Muscle of leg (tissue), 3 donors: ENCODE measurements at regions not wholly inside any gene's neighbourhood (a gene's known extent, or its start where the extent isn't known, plus 50 kb on each side); places are given as distances from the start of the nearest gene placed in this dataset.
"Not testable (repeated sequence)": the region's sequence is repeated elsewhere in the genome, so short reads cannot be mapped to it uniquely, and the experiment has no call there.

ENCODE experiments used
- DNase-seq: peaks from one replicate; pipeline ENCODE4 v3.0.0; 2013
- H3K27ac ChIP-seq: one replicate; pipeline ENCODE4 v1.5.1; 2013; ENCODE audit warnings: mild to moderate bottlenecking, low read length, control low read depth
- H3K27me3 ChIP-seq: one replicate; pipeline ENCODE4 v1.6.1; 2013; ENCODE audit warnings: low read length; ENCODE audit not compliant: control insufficient read depth, insufficient read depth
- H3K36me3 ChIP-seq: one replicate; pipeline ENCODE4 v1.6.1; 2013; ENCODE audit warnings: low read length; ENCODE audit not compliant: control insufficient read depth, insufficient read depth
- H3K4me1 ChIP-seq: one replicate; pipeline ENCODE4 v1.6.1; 2013; ENCODE audit warnings: low read length; ENCODE audit not compliant: control insufficient read depth, insufficient read depth
- H3K4me3 ChIP-seq: one replicate; pipeline ENCODE4 v1.5.1; 2013; ENCODE audit warnings: low read length, control low read depth
- H3K9me3 ChIP-seq: replicated peaks from 2 replicates; pipeline ENCODE4 v1.6.1; 2013; ENCODE audit warnings: low read depth, low read length; ENCODE audit not compliant: control insufficient read depth
- WGBS: methylation state at CpG from one replicate; pipeline ENCODE4 v1.1.5; 2013; ENCODE audit warnings: missing lambda C conversion rate; ENCODE audit not compliant: insufficient coverage; 5-methylcytosine and 5-hydroxymethylcytosine counted together

- peak; percentile 2 for DNase-seq
- Histone ChIP-seq H3K27ac (no peak overlapping the region), H3K36me3 (no peaks in the 10 kb centered on the region), H3K4me1 (no peaks in the 10 kb centered on the region), H3K9me3 (no peaks in the 10 kb centered on the region), H3K27me3 (no peaks in the 10 kb centered on the region), H3K4me3 (no peak overlapping the region)
- WGBS: no CpG with 5 or more reads among the region's 6 CpGs
Measured at GRCh38 chr21:23861911-23862504, 1745.3 kb downstream of the MRPL39 start.

- H3K4me1 ChIP-seq: no peaks in the 10 kb centered on the region
- no peaks in the 10 kb centered on the region for H3K36me3 ChIP-seq
- H3K27ac ChIP-seq: no peak overlapping the region
- no peak overlapping the region for H3K4me3 ChIP-seq
- DNase-seq: no peak
- 80% methylated on average over 1 of the region's 2 CpGs for WGBS
- no peaks in the 10 kb centered on the region for H3K27me3 ChIP-seq
- no peaks in the 10 kb centered on the region for H3K9me3 ChIP-seq
Measured at GRCh38 chr21:23858878-23859277, 1748.4 kb downstream of the MRPL39 start.

GRCh38 chr21:23853796-23854379 lies 1753.4 kb downstream of the MRPL39 start:
- 38% methylated on average over 1 of the region's 1 CpG for WGBS
- Histone ChIP-seq H3K4me1 (no peaks in the 10 kb centered on the region), H3K9me3 (no peaks in the 10 kb centered on the region), H3K36me3 (no peaks in the 10 kb centered on the region), H3K27ac (no peak overlapping the region), H3K27me3 (no peaks in the 10 kb centered on the region), H3K4me3 (no peak overlapping the region)
- DNase-seq: peak; percentile 60

- Histone ChIP-seq H3K36me3 (no peaks in the 10 kb centered on the region), H3K9me3 (peaks cover 6% of the 10 kb centered on the region), H3K27ac (no peak overlapping the region), H3K4me1 (no peaks in the 10 kb centered on the region), H3K4me3 (no peak overlapping the region), H3K27me3 (no peaks in the 10 kb centered on the region)
- no CpG with 5 or more reads among the region's 3 CpGs for WGBS
- DNase-seq: no peak
Measured at GRCh38 chr21:23837564-23837963, 1769.7 kb downstream of the MRPL39 start.

- no peak for DNase-seq
- WGBS: no CpG with 5 or more reads among the region's 3 CpGs
- no peaks in the 10 kb centered on the region for H3K36me3 ChIP-seq
- no peaks in the 10 kb centered on the region for H3K9me3 ChIP-seq
- H3K4me3 ChIP-seq: no peak overlapping the region
- H3K4me1 ChIP-seq: no peaks in the 10 kb centered on the region
- no peaks in the 10 kb centered on the region for H3K27me3 ChIP-seq
- no peak overlapping the region for H3K27ac ChIP-seq
Measured at GRCh38 chr21:23822760-23823159, 1784.5 kb downstream of the MRPL39 start.

- no CpG with 5 or more reads among the region's 1 CpG for WGBS
- H3K27ac ChIP-seq: no peak overlapping the region
- H3K36me3 ChIP-seq: no peaks in the 10 kb centered on the region
Measured at GRCh38 chr21:23817337-23817736, 1789.9 kb downstream of the MRPL39 start.

GRCh38 chr21:23812485-23812884 lies 1794.8 kb downstream of the MRPL39 start:
- DNase-seq: no peak
- Histone ChIP-seq H3K4me3 (no peak overlapping the region), H3K4me1 (no peaks in the 10 kb centered on the region), H3K27me3 (no peaks in the 10 kb centered on the region), H3K36me3 (no peaks in the 10 kb centered on the region), H3K27ac (no peak overlapping the region), H3K9me3 (no peaks in the 10 kb centered on the region)
- WGBS: 82% methylated on average over 4 of the region's 4 CpGs

More at GRCh38 chr21:23817337-23817736, 1789.9 kb downstream of the MRPL39 start:
- no peak for DNase-seq
- Histone ChIP-seq H3K4me3 (no peak overlapping the region), H3K9me3 (no peaks in the 10 kb centered on the region), H3K4me1 (no peaks in the 10 kb centered on the region), H3K27me3 (no peaks in the 10 kb centered on the region)

GRCh38 chr21:23811805-23812204 lies 1795.5 kb downstream of the MRPL39 start:
- no peak overlapping the region for H3K27ac ChIP-seq
- H3K36me3 ChIP-seq: no peaks in the 10 kb centered on the region
- DNase-seq: no peak
- no peaks in the 10 kb centered on the region for H3K9me3 ChIP-seq
- 20% methylated on average over 1 of the region's 2 CpGs for WGBS
- H3K4me1 ChIP-seq: no peaks in the 10 kb centered on the region
- H3K27me3 ChIP-seq: no peaks in the 10 kb centered on the region
- H3K4me3 ChIP-seq: no peak overlapping the region

- Histone ChIP-seq H3K36me3 (no peaks in the 10 kb centered on the region), H3K27ac (no peak overlapping the region), H3K4me1 (no peaks in the 10 kb centered on the region), H3K9me3 (no peaks in the 10 kb centered on the region), H3K4me3 (no peak overlapping the region), H3K27me3 (no peaks in the 10 kb centered on the region)
- WGBS: no CpG with 5 or more reads among the region's 2 CpGs
- no peak for DNase-seq
Measured at GRCh38 chr21:23809573-23809972, 1797.7 kb downstream of the MRPL39 start.

- H3K4me3 ChIP-seq, DNase-seq, H3K36me3 ChIP-seq, H3K4me1 ChIP-seq, H3K27ac ChIP-seq, H3K27me3 ChIP-seq, H3K9me3 ChIP-seq: not testable (repeated sequence)
- 91% methylated on average over 36 of the region's 39 CpGs for whole genome bisulfite sequencing
Measured at GRCh38 chr21:23806966-23807548, 1800.2 kb downstream of the MRPL39 start.
